Suprapubic skin (tissue), 4 donors: ENCODE measurements at regions not wholly inside any gene's neighbourhood (a gene's known extent, or its start where the extent isn't known, plus 50 kb on each side); places are given as distances from the start of the nearest gene placed in this dataset.
"Not testable (repeated sequence)": the region's sequence is repeated elsewhere in the genome, so short reads cannot be mapped to it uniquely, and the experiment has no call there.

Source experiments
- DNase-seq, 2 donors: peaks; one replicate each; pipeline ENCODE4 v3.0.0-alpha.2; 2019; ENCODE audit warnings: low spot score in 2 of 2
- H3K27ac ChIP-seq: fragments of 200-600 bp; sonication (generic); one replicate; pipeline ENCODE4 v1.5.1; 2019
- H3K27me3 ChIP-seq: fragments of 200-600 bp; sonication (generic); one replicate; pipeline ENCODE4 v1.5.1; 2019
- H3K36me3 ChIP-seq: fragments of 200-600 bp; sonication (generic); one replicate; pipeline ENCODE4 v1.5.1; 2019
- H3K4me1 ChIP-seq: fragments of 200-600 bp; sonication (generic); one replicate; pipeline ENCODE4 v1.5.1; 2019
- H3K4me3 ChIP-seq: fragments of 200-600 bp; sonication (generic); one replicate; pipeline ENCODE4 v1.5.1; 2019; ENCODE audit warnings: mild to moderate bottlenecking
- H3K9me3 ChIP-seq: fragments of 200-600 bp; sonication (generic); one replicate; pipeline ENCODE4 v1.5.1; 2019
- EP300 ChIP-seq: sonication (generic); formaldehyde crosslinking; IDR thresholded peaks from one replicate; pipeline ENCODE4 v1.6.1; 2017; ENCODE audit warnings: antibody characterized with exemption
- POLR2A ChIP-seq, 2 donors: fragments of 450-650 bp; IDR thresholded peaks; one replicate each; pipeline ENCODE4 v1.6.1; 2017; ENCODE audit warnings: antibody characterized with exemption in 2 of 2, mild to moderate bottlenecking in 2 of 2, moderate library complexity in 2 of 2
- POLR2AphosphoS5 ChIP-seq, 3 donors: sonication (generic); formaldehyde crosslinking; IDR thresholded peaks; one replicate each; pipeline ENCODE4 v1.6.1; 2017; ENCODE audit warnings: antibody characterized with exemption in 3 of 3
- WGBS: methylation state at CpG from one replicate; pipeline ENCODE4 v1.1.5; 2018; 5-methylcytosine and 5-hydroxymethylcytosine counted together
- TF ChIP-seq, protein P1 (sequence below), 2 donors: fragments of 200-600 bp in 1 of 2; fragments of 450-650 bp in 1 of 2; sonication (generic) in 1 of 2; IDR thresholded peaks; one replicate each; pipeline ENCODE4 v1.5.1; 2016 to 2019; ENCODE audit warnings: antibody characterized with exemption in 2 of 2, mild to moderate bottlenecking in 1 of 2, moderate library complexity in 1 of 2

DNA sequence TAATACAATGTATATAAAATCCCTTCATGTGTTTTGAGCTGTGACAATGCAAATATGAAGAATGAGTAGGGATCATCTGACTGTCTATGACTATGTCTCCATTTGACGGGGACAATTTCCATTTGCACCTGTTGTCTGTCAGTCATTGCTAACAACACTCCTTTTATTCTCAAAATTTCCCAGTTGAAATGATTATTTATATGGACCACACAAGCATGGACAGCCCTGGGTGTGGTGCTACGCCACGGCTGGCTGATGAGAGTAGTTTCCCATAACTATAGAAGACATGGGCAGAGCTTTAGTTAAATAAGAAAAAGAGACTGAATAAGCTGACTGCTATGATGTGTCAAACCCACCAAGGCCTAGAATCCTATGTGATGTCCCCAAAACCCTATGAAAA, 135.8 kb downstream of the MAP3K21 start:
- Histone ChIP-seq H3K27me3 (no peaks in the 10 kb centered on the region), H3K4me3 (no peak overlapping the region), H3K9me3 (no peaks in the 10 kb centered on the region), H3K27ac (no peak overlapping the region), H3K4me1 (no peaks in the 10 kb centered on the region), H3K36me3 (no peaks in the 10 kb centered on the region)
- 95% methylated on average over 3 of the region's 3 CpGs for WGBS
- no peak for DNase-seq
- TF ChIP-seq POLR2AphosphoS5 (IDR thresholded peaks at IDR 0.05) (no peak), POLR2A (IDR thresholded peaks at IDR 0.05) (no peak), EP300 (no peak)
- TF ChIP-seq, protein P1, sequence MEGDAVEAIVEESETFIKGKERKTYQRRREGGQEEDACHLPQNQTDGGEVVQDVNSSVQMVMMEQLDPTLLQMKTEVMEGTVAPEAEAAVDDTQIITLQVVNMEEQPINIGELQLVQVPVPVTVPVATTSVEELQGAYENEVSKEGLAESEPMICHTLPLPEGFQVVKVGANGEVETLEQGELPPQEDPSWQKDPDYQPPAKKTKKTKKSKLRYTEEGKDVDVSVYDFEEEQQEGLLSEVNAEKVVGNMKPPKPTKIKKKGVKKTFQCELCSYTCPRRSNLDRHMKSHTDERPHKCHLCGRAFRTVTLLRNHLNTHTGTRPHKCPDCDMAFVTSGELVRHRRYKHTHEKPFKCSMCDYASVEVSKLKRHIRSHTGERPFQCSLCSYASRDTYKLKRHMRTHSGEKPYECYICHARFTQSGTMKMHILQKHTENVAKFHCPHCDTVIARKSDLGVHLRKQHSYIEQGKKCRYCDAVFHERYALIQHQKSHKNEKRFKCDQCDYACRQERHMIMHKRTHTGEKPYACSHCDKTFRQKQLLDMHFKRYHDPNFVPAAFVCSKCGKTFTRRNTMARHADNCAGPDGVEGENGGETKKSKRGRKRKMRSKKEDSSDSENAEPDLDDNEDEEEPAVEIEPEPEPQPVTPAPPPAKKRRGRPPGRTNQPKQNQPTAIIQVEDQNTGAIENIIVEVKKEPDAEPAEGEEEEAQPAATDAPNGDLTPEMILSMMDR (IDR thresholded peaks at IDR 0.05) = no peak

DNA sequence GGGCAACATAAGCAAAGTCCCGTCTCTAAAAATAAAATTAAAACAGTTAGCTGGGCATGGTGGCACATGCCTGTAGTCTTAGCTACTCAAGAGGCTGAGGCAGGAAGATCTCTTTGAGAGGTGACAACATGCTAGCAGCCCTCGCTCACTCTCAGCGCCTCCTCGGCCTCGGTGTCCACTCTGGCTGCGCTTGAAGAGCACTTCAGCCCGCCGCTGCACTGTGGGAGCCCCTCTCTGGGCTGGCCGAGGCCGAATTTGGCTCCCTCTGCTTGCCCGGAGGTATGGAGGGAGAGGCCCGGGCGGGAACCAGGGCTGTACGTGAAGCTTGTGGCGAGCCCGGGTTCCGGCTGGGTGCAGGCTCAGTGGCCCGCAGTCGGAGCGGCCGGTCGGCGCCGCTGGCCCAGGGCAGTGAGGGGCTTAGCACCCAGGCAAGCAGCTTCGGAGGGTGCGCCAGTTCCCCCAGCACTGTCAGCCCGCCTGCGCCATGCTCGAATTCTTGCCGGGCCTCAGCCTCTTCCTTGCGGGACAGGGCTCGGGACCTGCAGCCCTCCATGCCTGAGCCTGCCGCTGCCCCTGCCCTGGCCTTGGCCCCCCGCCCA, 138.3 kb downstream of the MAP3K21 start:
- Histone ChIP-seq H3K36me3 (no peaks in the 10 kb centered on the region), H3K27me3 (no peaks in the 10 kb centered on the region)
- no peak for TF ChIP-seq EP300
- no peak for TF ChIP-seq POLR2AphosphoS5 (IDR thresholded peaks at IDR 0.05)

DNA sequence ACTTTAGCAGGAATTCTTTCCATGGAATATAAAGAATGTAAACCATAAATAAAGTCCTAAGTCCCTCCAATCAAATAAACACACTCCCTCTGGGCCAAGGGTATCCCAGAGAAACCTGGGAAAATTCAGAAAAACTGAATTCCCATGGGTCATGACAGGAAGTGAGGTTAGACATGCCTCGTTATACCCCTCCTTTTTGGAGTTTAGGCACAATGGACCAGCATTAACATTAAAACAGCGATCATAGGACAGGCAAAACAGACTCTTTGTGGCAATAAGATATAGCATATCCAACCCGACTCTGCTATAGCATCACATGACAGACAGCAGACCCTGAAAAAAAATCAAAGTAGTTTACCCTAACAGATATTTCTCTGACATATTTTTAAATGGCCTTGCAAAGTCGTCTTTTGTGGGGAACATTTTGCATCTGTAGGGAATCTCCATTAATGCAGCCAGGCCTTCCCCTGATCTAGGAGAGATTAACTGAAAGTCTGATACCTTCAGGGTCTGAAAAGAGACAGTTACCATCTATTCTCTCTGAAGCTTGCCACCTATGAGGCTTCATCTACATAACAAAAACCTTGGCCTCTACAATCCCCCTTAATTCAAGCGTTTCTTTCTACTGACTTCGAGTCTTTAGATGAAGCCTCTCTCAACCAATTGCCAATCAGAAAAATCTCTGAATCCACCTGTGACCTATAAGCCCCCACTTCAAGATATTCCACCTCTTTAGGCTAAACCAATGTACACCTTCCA, 143.0 kb upstream of the KCNK1 start:
- DNase-seq = no peak
- H3K27ac ChIP-seq = no peak overlapping the region
- H3K4me1 ChIP-seq = no peaks in the 10 kb centered on the region
- WGBS = 70% methylated on average over 6 of the region's 6 CpGs
- no peaks in the 10 kb centered on the region for H3K27me3 ChIP-seq
- no peaks in the 10 kb centered on the region for H3K36me3 ChIP-seq
- no peak overlapping the region for H3K4me3 ChIP-seq
- no peaks in the 10 kb centered on the region for H3K9me3 ChIP-seq
- TF ChIP-seq EP300 = no peak
- TF ChIP-seq POLR2AphosphoS5 (IDR thresholded peaks at IDR 0.05) = no peak
- TF ChIP-seq, protein P1 (IDR thresholded peaks at IDR 0.05) = no peak
- TF ChIP-seq POLR2A (IDR thresholded peaks at IDR 0.05) = no peak

More for the DNA sequence above, 138.3 kb downstream of the MAP3K21 start:
- Histone ChIP-seq H3K27ac (no peak overlapping the region), H3K4me3 (no peak overlapping the region), H3K9me3 (no peaks in the 10 kb centered on the region), H3K4me1 (no peaks in the 10 kb centered on the region)
- no peak for DNase-seq
- WGBS = 95% methylated on average over 16 of the region's 34 CpGs

DNA sequence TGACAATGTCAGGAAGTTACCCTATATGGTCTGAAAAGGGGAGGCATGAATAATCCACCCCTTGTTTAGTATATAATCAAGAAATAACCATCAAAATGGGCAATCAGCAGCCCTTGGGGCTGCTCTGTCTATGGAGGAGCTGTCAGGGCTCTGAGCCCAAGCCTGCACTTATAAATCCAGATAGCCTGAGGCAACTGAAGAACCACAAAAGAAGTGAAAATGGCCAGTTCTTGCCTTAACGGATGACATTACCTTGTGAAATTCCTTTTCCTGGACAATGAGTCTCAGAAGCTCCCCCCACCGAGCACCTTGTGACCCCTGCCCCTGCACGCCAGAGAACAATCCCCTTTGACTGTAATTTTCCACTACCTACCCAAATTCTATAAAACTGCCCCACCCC, 142.1 kb upstream of the KCNK1 start:
- DNase-seq, H3K36me3 ChIP-seq, H3K4me1 ChIP-seq, H3K27ac ChIP-seq, H3K9me3 ChIP-seq, H3K27me3 ChIP-seq, H3K4me3 ChIP-seq: not testable (repeated sequence)
- WGBS = 81% methylated on average over 3 of the region's 3 CpGs

DNA sequence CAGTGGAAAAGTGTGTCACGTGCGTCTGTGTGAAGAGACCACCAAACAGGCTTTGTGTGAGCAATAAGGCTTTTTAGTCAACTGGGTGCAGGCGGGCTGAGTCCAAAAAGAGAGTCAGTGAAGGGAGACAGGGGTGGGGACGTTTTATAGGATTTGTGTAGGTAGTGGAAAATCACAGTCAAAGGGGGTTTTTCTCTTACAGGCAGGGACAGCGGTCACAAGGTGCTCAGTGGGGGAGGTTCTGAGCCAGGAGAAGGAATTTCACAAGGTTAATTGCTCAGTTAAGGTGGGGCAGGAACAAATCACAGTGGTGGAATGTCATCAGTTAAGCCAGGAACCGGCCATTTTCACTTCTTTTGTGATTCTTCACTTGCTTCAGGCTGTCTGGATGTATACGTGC, 141.1 kb upstream of the KCNK1 start:
- H3K36me3 ChIP-seq, H3K27ac ChIP-seq, DNase-seq, H3K9me3 ChIP-seq, H3K27me3 ChIP-seq, H3K4me3 ChIP-seq, H3K4me1 ChIP-seq: not testable (repeated sequence)
- 54% methylated on average over 7 of the region's 7 CpGs for WGBS

DNA sequence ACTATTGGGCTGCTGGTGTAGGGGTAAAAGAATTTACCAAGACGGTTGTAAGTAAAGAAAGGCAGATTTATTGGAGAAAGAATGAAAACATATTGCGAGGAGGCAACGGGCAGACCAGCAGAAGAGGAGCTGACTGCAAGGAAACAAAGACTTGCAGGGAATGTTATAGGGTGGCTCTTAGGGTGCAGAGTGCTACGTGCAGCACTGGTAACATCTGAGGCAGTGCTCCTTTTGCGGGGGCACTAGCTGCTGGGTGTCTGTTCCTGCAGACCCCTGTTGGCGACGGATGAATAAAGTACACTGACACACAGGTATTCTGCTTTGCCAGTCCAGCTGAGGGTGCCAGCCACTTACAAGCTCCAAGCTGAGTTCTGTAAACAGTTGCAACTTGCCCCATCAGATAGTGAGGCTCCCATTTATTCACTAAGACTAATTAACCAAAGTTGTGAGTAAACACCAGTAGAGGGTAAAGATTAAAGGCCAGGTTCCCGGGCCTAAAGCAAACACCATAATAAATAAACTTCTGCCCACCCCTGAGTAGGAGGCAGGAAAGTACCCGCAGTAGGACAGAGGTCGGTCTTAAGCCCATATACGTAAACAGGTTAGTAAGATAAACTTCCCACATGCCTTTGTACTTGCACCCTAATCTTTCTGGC, 140.2 kb upstream of the KCNK1 start:
- Histone ChIP-seq H3K27ac (no peak overlapping the region), H3K4me1 (no peaks in the 10 kb centered on the region), H3K4me3 (no peak overlapping the region), H3K27me3 (no peaks in the 10 kb centered on the region), H3K9me3 (no peaks in the 10 kb centered on the region), H3K36me3 (no peaks in the 10 kb centered on the region)
- DNase-seq = no peak
- no peak for TF ChIP-seq POLR2A (IDR thresholded peaks at IDR 0.05)
- no peak for TF ChIP-seq POLR2AphosphoS5 (IDR thresholded peaks at IDR 0.05)
- TF ChIP-seq, protein P1 (IDR thresholded peaks at IDR 0.05) = no peak
- TF ChIP-seq EP300 = no peak
- 83% methylated on average over 11 of the region's 11 CpGs for WGBS
